GM10266 (cell line): ENCODE measurements at regions not wholly inside any gene's neighbourhood (a gene's known extent, or its start where the extent isn't known, plus 50 kb on each side); places are given as distances from the start of the nearest gene placed in this dataset.
"Not testable (repeated sequence)": the region's sequence is repeated elsewhere in the genome, so short reads cannot be mapped to it uniquely, and the experiment has no call there.

Experiments used
- DNase-seq: peaks from one replicate; pipeline ENCODE4 v3.0.0; 2012; ENCODE audit errors: extremely low spot score
- CTCF ChIP-seq: IDR thresholded peaks from 2 replicates; pipeline ENCODE4 v1.5.1; 2012; ENCODE audit warnings: mild to moderate bottlenecking, low read depth; ENCODE audit not compliant: control insufficient read depth, insufficient read depth; ENCODE audit errors: missing control alignments

GRCh38 chr12:5268424-5269210 is 163.3 kb upstream of the NTF3 start:
- TF ChIP-seq CTCF: no peak
- DNase-seq: no peak

GRCh38 chr12:5269846-5270245 is 162.1 kb upstream of the NTF3 start:
- TF ChIP-seq CTCF: no peak
- DNase-seq: no peak

GRCh38 chr12:5272018-5272785 is 159.7 kb upstream of the NTF3 start:
- no peak for TF ChIP-seq CTCF
- no peak for DNase-seq

GRCh38 chr12:5273709-5274108 is 158.2 kb upstream of the NTF3 start:
- TF ChIP-seq CTCF: no peak
- no peak for DNase-seq

- TF ChIP-seq CTCF: no peak
- DNase-seq: no peak
Measured at GRCh38 chr12:5276327-5276880, 155.5 kb upstream of the NTF3 start.

DNA sequence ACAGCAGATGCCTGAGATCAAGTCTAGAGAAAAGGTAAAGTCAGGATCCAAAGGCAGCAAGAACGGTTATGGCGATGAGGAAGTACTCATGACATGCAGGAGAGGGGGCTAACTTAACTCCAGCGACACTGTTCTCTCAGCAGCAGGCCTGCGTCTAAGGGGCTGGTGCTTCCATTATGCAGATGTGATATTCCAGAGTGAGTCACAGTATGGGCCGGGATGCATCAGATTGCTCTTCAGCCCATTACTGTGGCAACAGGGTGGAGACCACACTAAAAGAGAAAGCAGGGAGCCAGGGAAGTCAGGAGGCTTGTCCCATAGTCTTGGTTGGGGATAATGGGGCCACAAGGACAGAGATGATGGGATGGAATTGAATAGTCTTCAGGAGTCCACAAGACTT is 151.8 kb upstream of the NTF3 start:
- no peak for DNase-seq
- TF ChIP-seq CTCF: no peak

DNA sequence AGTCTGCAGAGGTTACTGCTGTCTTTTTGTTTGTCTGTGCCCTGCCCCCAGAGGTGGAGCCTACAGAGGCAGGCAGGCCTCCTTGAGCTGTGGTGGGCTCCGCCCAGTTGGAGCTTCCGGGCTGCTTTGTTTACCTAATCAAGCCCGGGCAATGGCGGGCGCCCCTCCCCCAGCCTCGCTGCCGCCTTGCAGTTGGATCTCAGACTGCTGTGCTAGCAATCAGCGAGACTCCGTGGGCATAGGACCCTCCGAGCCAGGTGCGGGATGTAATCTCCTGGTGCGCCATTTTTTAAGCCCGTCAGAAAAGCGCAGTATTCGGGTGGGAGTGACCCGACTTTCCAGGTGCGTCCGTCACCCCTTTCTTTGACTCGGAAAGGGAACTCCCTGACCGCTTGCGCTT is 141.5 kb upstream of the NTF3 start:
- not testable (repeated sequence) for DNase-seq

- no peak for DNase-seq
- TF ChIP-seq CTCF: no peak
Measured at GRCh38 chr12:5292651-5293050, 139.3 kb upstream of the NTF3 start.
